SU-DHL-6 (cell line): ENCODE measurements at regions not wholly inside any gene's neighbourhood (a gene's known extent, or its start where the extent isn't known, plus 50 kb on each side); places are given as distances from the start of the nearest gene placed in this dataset.

Source experiments
- CTCF ChIP-seq: fragments of 200-600 bp; sonication (generic); IDR thresholded peaks from one replicate; pipeline ENCODE4 v1.5.1; 2017; ENCODE audit warnings: antibody characterized with exemption, mild to moderate bottlenecking, low read length, moderate library complexity; ENCODE audit not compliant: insufficient read depth, poor library complexity, severe bottlenecking
- EZH2phosphoT487 ChIP-seq: fragments of 200-600 bp; sonication (generic), shearing (Covaris generic); conservative IDR thresholded peaks from 2 replicates; pipeline ENCODE4 v1.6.1; 2018; ENCODE audit warnings: mild to moderate bottlenecking, antibody characterized with exemption, low read length, moderate library complexity, mixed read lengths

GRCh38 chr3:135864060-135864459 lies 101.5 kb upstream of the PPP2R3A start:
- TF ChIP-seq CTCF = no peak
- no peak for TF ChIP-seq EZH2phosphoT487
